ENCODE measurements at regions not wholly inside any gene's neighbourhood (a gene's known extent, or its start where the extent isn't known, plus 50 kb on each side); places are given as distances from the start of the nearest gene placed in this dataset.

GRCh38 chr11:112310848-112311247 lies 50.2 kb upstream of the PLET1 start:
- H3K27me3 ChIP-seq (ENCODE audit: control insufficient read depth, insufficient read depth, low read length): no peaks in the 10 kb centered on the region
- ChIA-PET POLR2A (no interaction called here), CTCF (interaction anchor here (0.9 kb wide), 1 partner anchor 91 kb away, joined by 3 read pairs; no protein-coding TSS in a partner anchor)
- TF ChIP-seq CTCF (IDR thresholded peaks at IDR 0.05; ENCODE audit: low read depth, low read length): no peak
- no peak for DNase-seq (ENCODE audit: low read depth, low spot score)
- H3K4me3 ChIP-seq (ENCODE audit: low read depth, low read length): no peak overlapping the region
- peak overlapping the region; percentile 39 for H3K27ac ChIP-seq (ENCODE audit: low read depth, low read length)
- H3K9me3 ChIP-seq (ENCODE audit: control insufficient read depth, insufficient read depth, low read length): no peaks in the 10 kb centered on the region

DNA sequence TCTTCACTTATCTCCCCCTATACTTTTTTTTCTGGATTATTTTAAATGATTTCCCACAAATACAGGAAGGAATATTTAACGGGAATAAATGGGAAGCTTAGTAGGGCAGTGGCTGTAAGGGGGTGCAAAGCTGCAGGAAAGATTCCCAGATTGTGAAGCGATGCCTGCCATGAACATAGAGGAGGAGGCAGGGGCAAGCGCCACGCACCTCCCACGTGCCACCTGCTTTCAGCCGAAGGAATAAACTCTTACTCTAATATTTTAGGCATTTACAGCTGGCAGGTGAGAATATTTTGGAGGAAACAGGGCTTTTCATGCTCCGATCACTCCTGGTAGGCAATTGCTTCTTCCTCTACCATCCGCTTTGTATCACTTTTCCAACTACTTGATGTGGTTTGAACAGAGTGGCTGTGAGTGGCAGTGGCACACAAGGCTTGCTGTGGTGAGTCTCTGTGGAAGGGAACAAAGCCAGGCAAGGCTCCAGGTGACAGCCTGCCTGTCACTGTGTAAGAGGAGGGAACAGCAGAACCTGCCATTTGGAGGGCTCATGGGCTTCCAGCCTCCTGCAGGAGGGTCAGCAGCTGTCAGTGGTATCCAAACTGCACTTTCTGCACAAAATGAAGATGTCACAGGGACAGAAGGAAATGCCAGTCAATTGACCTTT lies 54.5 kb upstream of the PLET1 start:
- Histone ChIP-seq H3K27me3 (ENCODE audit: control insufficient read depth, insufficient read depth, low read length) (no peaks in the 10 kb centered on the region), H3K4me3 (ENCODE audit: low read depth, low read length) (no peak overlapping the region), H3K9me3 (ENCODE audit: control insufficient read depth, insufficient read depth, low read length) (no peaks in the 10 kb centered on the region), H3K27ac (ENCODE audit: low read depth, low read length) (no peak overlapping the region)
- DNase-seq (ENCODE audit: low read depth, low spot score): no peak
- ChIA-PET POLR2A (interaction anchor here (0.6 kb wide), 2 partner anchors 52 to 85 kb away, joined by 3 read pairs; no protein-coding TSS in a partner anchor), CTCF (no interaction called here)
- no peak for TF ChIP-seq CTCF (IDR thresholded peaks at IDR 0.05; ENCODE audit: low read depth, low read length)

- DNase-seq (ENCODE audit: low read depth, low spot score): no peak
- ChIA-PET CTCF (interaction anchor here (0.6 kb wide), 1 partner anchor 382 kb away, joined by 6 read pairs; no protein-coding TSS in a partner anchor), POLR2A (interaction anchor here (0.6 to 1.5 kb wide), 3 partner anchors 49 to 86 kb away, joined by 3 to 8 read pairs (median 3); no protein-coding TSS in a partner anchor)
- no peak for TF ChIP-seq CTCF (IDR thresholded peaks at IDR 0.05; ENCODE audit: low read depth, low read length)
- Histone ChIP-seq H3K4me3 (ENCODE audit: low read depth, low read length) (no peak overlapping the region), H3K27ac (ENCODE audit: low read depth, low read length) (no peak overlapping the region), H3K9me3 (ENCODE audit: control insufficient read depth, insufficient read depth, low read length) (no peaks in the 10 kb centered on the region), H3K27me3 (ENCODE audit: control insufficient read depth, insufficient read depth, low read length) (no peaks in the 10 kb centered on the region)
These were observed 55.4 kb upstream of the PLET1 start for GRCh38 chr11:112315861-112316739.

DNA sequence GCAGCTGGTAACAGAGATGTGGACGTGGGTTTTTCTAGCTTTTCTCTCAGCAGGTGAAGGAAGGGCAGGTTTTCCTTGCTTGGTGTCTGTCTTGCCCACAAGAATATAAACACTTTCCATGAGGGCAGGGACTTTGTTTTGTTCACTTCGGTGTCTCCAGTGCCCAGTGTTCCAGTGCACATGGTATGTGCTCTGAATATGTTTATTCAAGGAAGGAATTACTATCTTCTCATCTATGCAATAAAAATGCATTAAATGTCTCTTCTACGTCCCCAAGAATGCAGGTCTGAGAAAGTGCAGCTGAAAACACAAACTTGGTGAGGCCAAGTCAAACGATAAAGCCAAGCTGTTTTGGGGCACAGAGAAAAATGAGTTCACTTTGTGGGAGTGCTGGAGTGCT lies 56.3 kb upstream of the PLET1 start:
- no peak overlapping the region for H3K4me3 ChIP-seq (ENCODE audit: low read depth, low read length)
- no peaks in the 10 kb centered on the region for H3K27me3 ChIP-seq (ENCODE audit: control insufficient read depth, insufficient read depth, low read length)
- POLR2A ChIA-PET: interaction anchor here (1.5 kb wide), 1 partner anchor 48 kb away, joined by 8 read pairs; no protein-coding TSS in a partner anchor
- no peaks in the 10 kb centered on the region for H3K9me3 ChIP-seq (ENCODE audit: control insufficient read depth, insufficient read depth, low read length)
- DNase-seq (ENCODE audit: low read depth, low spot score): no peak
- H3K27ac ChIP-seq (ENCODE audit: low read depth, low read length): no peak overlapping the region
- CTCF ChIA-PET: no interaction called here
- TF ChIP-seq CTCF (IDR thresholded peaks at IDR 0.05; ENCODE audit: low read depth, low read length): no peak

All from AG04450 (cell line).